GM12878 (cell line): ENCODE measurements at regions not wholly inside any gene's neighbourhood (a gene's known extent, or its start where the extent isn't known, plus 50 kb on each side); places are given as distances from the start of the nearest gene placed in this dataset.

ENCODE experiments used
- ATAC-seq: fragments of 200-7000 bp; cut with Tn5 transposase; 3 replicates; pipeline ENCODE4 v1.9.1; 2020; ENCODE audit warnings: mild to moderate bottlenecking, moderate library complexity
- BruUV-seq: library from RNA; stranded (reverse); fragments of 400-500 nt; replicated peaks from 2 replicates; lab custom pipeline; 2021; lab: Mats Ljungman, UMichigan
- CTCF ChIA-PET: fragments of 300-600 bp; sonication (Branson Sonifier 250); formaldehyde crosslinking; extraction: SDS; loops from one replicate; lab custom pipeline; 2021; ENCODE audit warnings: inconsistent platforms; lab: Yijun Ruan, JAX
- POLR2A ChIA-PET: fragments of 350-600 bp; formaldehyde crosslinking; extraction: SDS; loops from one replicate; lab custom pipeline; 2021; ENCODE audit warnings: inconsistent platforms; lab: Charles Lee
- RAD21 ChIA-PET: fragments of 300-600 bp; sonication (Branson Sonifier 250); formaldehyde crosslinking; loops from one replicate; lab custom pipeline; 2023; ENCODE audit warnings: antibody characterized with exemption; ENCODE audit not compliant: unreplicated experiment; lab: Charles Lee
- SMC1A ChIA-PET: fragments of 300-600 bp; sonication (Branson Sonifier 250); formaldehyde crosslinking; loops from one replicate; lab custom pipeline; 2023; ENCODE audit not compliant: unreplicated experiment, uncharacterized antibody; lab: Charles Lee
- DNase-seq: peaks from one replicate; pipeline ENCODE4 v3.0.0-alpha.2; 2011; ENCODE audit warnings: low read depth, low spot score
- FAIRE-seq: peaks from 3 replicates; lab custom pipeline; 2011; peaks lifted over from hg19 to GRCh38; lab: Jason Lieb, UNC
- H2AFZ ChIP-seq: 2 replicates; pipeline ENCODE4 v1.6.0; 2011; ENCODE audit warnings: low read depth, low read length, control low read depth; ENCODE audit not compliant: control insufficient read depth
- H3K27ac ChIP-seq: 2 replicates; pipeline ENCODE4 v1.5.1; 2011; ENCODE audit warnings: control low read depth; ENCODE audit not compliant: control insufficient read depth, insufficient read depth
- H3K27me3 ChIP-seq, 2 experiments: replicated peaks in 1 of 2; 2 replicates each; pipeline versions ENCODE4 v1.6.0 to v1.6.1; 2011; ENCODE audit warnings: low read length in 1 of 2; ENCODE audit not compliant: control insufficient read depth in 2 of 2, insufficient read depth in 2 of 2
- H3K36me3 ChIP-seq, 2 experiments: 2 replicates each; pipeline ENCODE4 v1.5.1; 2011; ENCODE audit warnings: low read length in 1 of 2; ENCODE audit not compliant: control insufficient read depth in 2 of 2, insufficient read depth in 2 of 2
- H3K4me1 ChIP-seq: 2 replicates; pipeline ENCODE4 v1.6.1; 2011; ENCODE audit warnings: mild to moderate bottlenecking, low read length, moderate library complexity, mixed read lengths; ENCODE audit not compliant: control insufficient read depth, insufficient read depth
- H3K4me2 ChIP-seq: 2 replicates; pipeline ENCODE4 v1.6.0; 2011; ENCODE audit warnings: control low read depth; ENCODE audit not compliant: control insufficient read depth, insufficient read depth
- H3K4me3 ChIP-seq: fragments of 200-600 bp; sonication (generic); 2 replicates; pipeline ENCODE4 v1.5.1; 2016
- H3K79me2 ChIP-seq: 2 replicates; pipeline ENCODE4 v1.6.0; 2011; ENCODE audit warnings: low read length; ENCODE audit not compliant: control insufficient read depth, insufficient read depth
- H3K9ac ChIP-seq: 2 replicates; pipeline ENCODE4 v1.8.0; 2011; ENCODE audit warnings: low read length, control low read depth, mixed read lengths; ENCODE audit not compliant: control insufficient read depth, insufficient read depth
- H3K9me3 ChIP-seq: replicated peaks from 3 replicates; pipeline ENCODE4 v1.5.1; 2011; ENCODE audit warnings: mild to moderate bottlenecking, low read length; ENCODE audit not compliant: control insufficient read depth, insufficient read depth
- H4K20me1 ChIP-seq: 2 replicates; pipeline ENCODE4 v1.6.0; 2011; ENCODE audit not compliant: control insufficient read depth, insufficient read depth
- CREB1 ChIP-seq: IDR thresholded peaks from 2 replicates; pipeline ENCODE4 v1.6.1; 2012; ENCODE audit warnings: low read depth, mild to moderate bottlenecking, inconsistent platforms
- IKZF1 ChIP-seq: fragments of 450-650 bp; conservative IDR thresholded peaks from 2 replicates; pipeline ENCODE4 v1.6.1; 2017; ENCODE audit warnings: antibody characterized with exemption, mild to moderate bottlenecking
- KLF5 ChIP-seq: fragments of 450-650 bp; IDR thresholded peaks from 2 replicates; pipeline ENCODE4 v1.6.1; 2014; ENCODE audit warnings: mild to moderate bottlenecking; ENCODE audit not compliant: partially characterized antibody
- MEF2A ChIP-seq: IDR thresholded peaks from 2 replicates; pipeline ENCODE4 v1.6.1; 2011; ENCODE audit warnings: low read depth, mild to moderate bottlenecking, low read length, moderate library complexity; ENCODE audit not compliant: insufficient read depth
- MTA2 ChIP-seq: fragments of 450-650 bp; IDR thresholded peaks from 2 replicates; pipeline ENCODE4 v1.6.1; 2016; ENCODE audit warnings: low read depth, mild to moderate bottlenecking, moderate library complexity
- MYB ChIP-seq: fragments of 150-350 bp; IDR thresholded peaks from 2 replicates; pipeline ENCODE4 v1.6.1; 2014; ENCODE audit warnings: mild to moderate bottlenecking, low read depth, low read length, borderline replicate concordance
- NFYB ChIP-seq: IDR thresholded peaks from 2 replicates; pipeline ENCODE4 v1.6.1; 2011; ENCODE audit warnings: low read depth, mild to moderate bottlenecking, low read length, improper control_type of control experiment, moderate library complexity; ENCODE audit not compliant: insufficient read depth
- NRF1 ChIP-seq: conservative IDR thresholded peaks from 2 replicates; pipeline ENCODE4 v1.6.1; 2011; ENCODE audit warnings: mild to moderate bottlenecking, low read depth, low read length, improper control_type of control experiment
- SPI1 ChIP-seq: IDR thresholded peaks from 2 replicates; pipeline ENCODE4 v1.6.1; 2011; ENCODE audit warnings: low read depth, mild to moderate bottlenecking, low read length, moderate library complexity, borderline replicate concordance; ENCODE audit not compliant: insufficient read depth
- ZNF384 ChIP-seq: IDR thresholded peaks from 2 replicates; pipeline ENCODE4 v1.6.1; 2012; ENCODE audit warnings: low read depth, mild to moderate bottlenecking, low read length, improper control_type of control experiment, borderline replicate concordance
- WGBS: methylation state at CpG from one replicate; pipeline ENCODE4 v1.1.6; 2016; ENCODE audit warnings: low lambda C conversion rate; ENCODE audit not compliant: insufficient replicate concordance, insufficient coverage; ENCODE audit errors: missing lambda C conversion rate; 5-methylcytosine and 5-hydroxymethylcytosine counted together
- in situ Hi-C: fragments of 300-500 bp; cut with MboI; formaldehyde crosslinking; loops from 9 replicates; pipeline ENCODE4 v1.14.3; 2018; ENCODE audit warnings: mixed read lengths
- intact Hi-C: fragments of 100-400 bp; cut with micrococcal nuclease; formaldehyde crosslinking; loops from one replicate; pipeline ENCODE4 v1.14.2; 2022; ENCODE audit not compliant: unreplicated experiment
- TF ChIP-seq, protein P1 (sequence below): IDR thresholded peaks from 2 replicates; pipeline ENCODE4 v1.6.1; 2012; ENCODE audit warnings: low read length, inconsistent platforms
- TF ChIP-seq, protein P2 (sequence below): fragments of 450-650 bp; formaldehyde crosslinking; IDR thresholded peaks from 2 replicates; pipeline ENCODE4 v1.5.0; 2022; ENCODE audit warnings: mild to moderate bottlenecking, missing genetic modification characterization

DNA sequence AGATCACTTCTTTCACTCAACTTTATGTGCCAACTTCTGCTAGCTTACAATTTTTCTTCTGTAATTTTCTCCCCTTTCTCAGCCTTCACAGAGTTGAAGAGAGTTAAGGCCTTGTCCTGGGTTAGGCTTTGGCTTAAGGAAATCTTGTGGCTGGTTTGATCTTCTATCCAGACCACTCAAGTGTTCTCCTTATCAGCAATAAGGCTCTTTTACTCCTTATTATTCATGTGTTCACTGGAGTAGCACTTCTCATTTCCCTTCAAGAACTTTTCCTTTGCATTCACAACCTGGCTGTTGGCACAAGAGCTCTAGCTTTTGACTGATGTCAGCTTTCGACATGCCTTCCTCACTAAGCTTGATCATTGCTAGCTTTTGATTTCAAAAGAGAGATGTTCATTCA is 86.9 kb upstream of the ALDH1B1 start:
- H3K9ac ChIP-seq = no peak overlapping the region
- in situ Hi-C loops (no loop called here), intact Hi-C loops (no loop called here)
- POLR2A ChIA-PET = no interaction called here
- DNase-seq (no peak), FAIRE-seq (no peak), ATAC-seq (no peak)
- TF ChIP-seq NRF1 (no peak), NFYB (no peak), MEF2A (no peak), SPI1 (no peak), ZNF384 (no peak)
- no peaks in the 10 kb centered on the region; a peak in 1 of 4 replicates for H3K27me3 ChIP-seq
- no peak overlapping the region for H3K4me2 ChIP-seq
- H3K27ac ChIP-seq = no peak overlapping the region
- CTCF ChIA-PET = no interaction called here
- no peaks in the 10 kb centered on the region for H3K79me2 ChIP-seq
- no peaks in the 10 kb centered on the region for H4K20me1 ChIP-seq
- no peaks in the 10 kb centered on the region for H3K4me1 ChIP-seq
- no peaks in the 10 kb centered on the region for H3K36me3 ChIP-seq
- no peak overlapping the region for H3K4me3 ChIP-seq
- SMC1A ChIA-PET = interaction anchor here (0.6 to 0.8 kb wide), 3 partner anchors 13 to 32 kb away, joined by 3 to 4 read pairs (median 3); no protein-coding TSS in a partner anchor
- BruUV-seq = no TSS peak
- no peak overlapping the region for H2AFZ ChIP-seq
- no peaks in the 10 kb centered on the region for H3K9me3 ChIP-seq
- RAD21 ChIA-PET = interaction anchor here (0.8 kb wide), 1 partner anchor 14 kb away, joined by 3 read pairs; no protein-coding TSS in a partner anchor
- WGBS = 35% methylated on average over 1 of the region's 1 CpG

DNA sequence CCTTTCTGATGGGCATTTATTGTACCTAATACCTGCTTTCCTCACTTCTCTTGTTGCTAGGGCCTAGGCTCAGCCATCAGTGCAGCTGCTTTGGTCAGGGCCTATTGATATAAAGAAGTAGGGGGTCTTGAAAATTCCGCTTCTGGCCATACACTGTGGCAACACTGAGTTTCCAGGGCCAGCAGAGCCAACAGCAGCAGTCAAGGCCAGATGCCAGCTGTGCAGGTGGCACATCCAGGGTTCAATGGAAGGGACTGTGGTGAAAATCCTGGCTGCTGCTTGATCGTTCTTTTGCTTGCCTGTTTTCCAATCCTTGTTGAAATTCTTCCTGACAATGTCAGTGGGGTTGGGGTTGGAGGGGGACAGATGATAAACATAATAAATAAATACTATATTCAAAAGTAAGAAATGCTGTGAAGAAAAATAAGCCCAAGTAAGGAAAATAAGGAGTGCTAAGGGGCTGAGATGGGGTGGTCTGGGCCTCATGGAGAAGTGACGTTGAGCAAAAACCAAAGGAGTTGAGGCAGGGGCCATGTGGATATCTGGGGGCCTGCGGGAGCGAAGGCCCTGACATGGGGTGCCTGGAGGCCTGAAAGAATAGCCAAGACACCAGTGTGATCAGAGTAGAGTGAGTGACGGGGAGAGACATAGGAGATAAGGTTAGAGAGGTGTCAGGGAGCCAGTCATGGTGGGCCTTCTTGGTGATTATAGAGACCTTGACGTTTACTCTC is 91.0 kb upstream of the ALDH1B1 start:
- Histone ChIP-seq H2AFZ (no peak overlapping the region), H3K36me3 (no peaks in the 10 kb centered on the region), H3K9me3 (no peaks in the 10 kb centered on the region), H3K79me2 (no peaks in the 10 kb centered on the region), H3K27ac (no peak overlapping the region), H3K4me2 (no peak overlapping the region), H3K4me3 (no peak overlapping the region), H3K27me3 (no peaks in the 10 kb centered on the region), H4K20me1 (no peaks in the 10 kb centered on the region), H3K9ac (no peak overlapping the region), H3K4me1 (no peaks in the 10 kb centered on the region)
- intact Hi-C loops = no loop called here
- no peak for FAIRE-seq
- ChIA-PET RAD21 (no interaction called here), SMC1A (interaction anchor here (0.6 kb wide), 1 partner anchor 572 kb away, joined by 3 read pairs; no protein-coding TSS in a partner anchor), POLR2A (no interaction called here), CTCF (no interaction called here)
- BruUV-seq = no TSS peak
- ATAC-seq = no peak
- DNase-seq = no peak
- in situ Hi-C loops = no loop called here
- 31% methylated on average over 7 of the region's 7 CpGs for WGBS
- TF ChIP-seq, protein P1, sequence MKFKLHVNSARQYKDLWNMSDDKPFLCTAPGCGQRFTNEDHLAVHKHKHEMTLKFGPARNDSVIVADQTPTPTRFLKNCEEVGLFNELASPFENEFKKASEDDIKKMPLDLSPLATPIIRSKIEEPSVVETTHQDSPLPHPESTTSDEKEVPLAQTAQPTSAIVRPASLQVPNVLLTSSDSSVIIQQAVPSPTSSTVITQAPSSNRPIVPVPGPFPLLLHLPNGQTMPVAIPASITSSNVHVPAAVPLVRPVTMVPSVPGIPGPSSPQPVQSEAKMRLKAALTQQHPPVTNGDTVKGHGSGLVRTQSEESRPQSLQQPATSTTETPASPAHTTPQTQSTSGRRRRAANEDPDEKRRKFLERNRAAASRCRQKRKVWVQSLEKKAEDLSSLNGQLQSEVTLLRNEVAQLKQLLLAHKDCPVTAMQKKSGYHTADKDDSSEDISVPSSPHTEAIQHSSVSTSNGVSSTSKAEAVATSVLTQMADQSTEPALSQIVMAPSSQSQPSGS = no peak
- TF ChIP-seq MTA2 (no peak), CREB1 (no peak), IKZF1 (no peak), KLF5 (no peak), MYB (no peak)
- TF ChIP-seq, protein P2, sequence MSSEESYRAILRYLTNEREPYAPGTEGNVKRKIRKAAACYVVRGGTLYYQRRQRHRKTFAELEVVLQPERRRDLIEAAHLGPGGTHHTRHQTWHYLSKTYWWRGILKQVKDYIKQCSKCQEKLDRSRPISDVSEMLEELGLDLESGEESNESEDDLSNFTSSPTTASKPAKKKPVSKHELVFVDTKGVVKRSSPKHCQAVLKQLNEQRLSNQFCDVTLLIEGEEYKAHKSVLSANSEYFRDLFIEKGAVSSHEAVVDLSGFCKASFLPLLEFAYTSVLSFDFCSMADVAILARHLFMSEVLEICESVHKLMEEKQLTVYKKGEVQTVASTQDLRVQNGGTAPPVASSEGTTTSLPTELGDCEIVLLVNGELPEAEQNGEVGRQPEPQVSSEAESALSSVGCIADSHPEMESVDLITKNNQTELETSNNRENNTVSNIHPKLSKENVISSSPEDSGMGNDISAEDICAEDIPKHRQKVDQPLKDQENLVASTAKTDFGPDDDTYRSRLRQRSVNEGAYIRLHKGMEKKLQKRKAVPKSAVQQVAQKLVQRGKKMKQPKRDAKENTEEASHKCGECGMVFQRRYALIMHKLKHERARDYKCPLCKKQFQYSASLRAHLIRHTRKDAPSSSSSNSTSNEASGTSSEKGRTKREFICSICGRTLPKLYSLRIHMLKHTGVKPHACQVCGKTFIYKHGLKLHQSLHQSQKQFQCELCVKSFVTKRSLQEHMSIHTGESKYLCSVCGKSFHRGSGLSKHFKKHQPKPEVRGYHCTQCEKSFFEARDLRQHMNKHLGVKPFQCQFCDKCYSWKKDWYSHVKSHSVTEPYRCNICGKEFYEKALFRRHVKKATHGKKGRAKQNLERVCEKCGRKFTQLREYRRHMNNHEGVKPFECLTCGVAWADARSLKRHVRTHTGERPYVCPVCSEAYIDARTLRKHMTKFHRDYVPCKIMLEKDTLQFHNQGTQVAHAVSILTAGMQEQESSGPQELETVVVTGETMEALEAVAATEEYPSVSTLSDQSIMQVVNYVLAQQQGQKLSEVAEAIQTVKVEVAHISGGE (CRISPR knock-in tag) = no peak
